ENCODE measurements at regions not wholly inside any gene's neighbourhood (a gene's known extent, or its start where the extent isn't known, plus 50 kb on each side); places are given as distances from the start of the nearest gene placed in this dataset.

- H3K79me2 ChIP-seq (ENCODE audit: insufficient read depth, low read length) = no peaks in the 10 kb centered on the region
- no peak for DNase-seq (ENCODE audit: low read depth)
- Mint-ChIP-seq H3K4me1 (ENCODE audit: low read depth, unreplicated experiment) (peaks cover 6% of the 10 kb centered on the region), H3K27me3 (ENCODE audit: low read depth, unreplicated experiment) (no peaks in the 10 kb centered on the region), H3K4me3 (ENCODE audit: unreplicated experiment) (no peak overlapping the region), H3K27ac (ENCODE audit: unreplicated experiment) (no peak overlapping the region), H3K36me3 (ENCODE audit: low read depth, unreplicated experiment) (no peaks in the 10 kb centered on the region), H3K9me3 (ENCODE audit: unreplicated experiment) (no peaks in the 10 kb centered on the region)
- no peak overlapping the region for H2AFZ ChIP-seq (ENCODE audit: low read depth, low read length)
- no peak for TF ChIP-seq CTCF (IDR thresholded peaks at IDR 0.05; ENCODE audit: insufficient read depth, low read depth, low read length)
- TF ChIP-seq EZH2 (IDR thresholded peaks at IDR 0.05; ENCODE audit: insufficient read depth, low read length) = no peak
- no peaks in the 10 kb centered on the region for H3K27me3 ChIP-seq (ENCODE audit: insufficient read depth, low read length)
- H3K4me3 ChIP-seq (ENCODE audit: insufficient read depth, low read depth, low read length) = no peak overlapping the region
- H3K27ac ChIP-seq (ENCODE audit: low read depth, low read length) = no peak overlapping the region
- H3K4me1 ChIP-seq (ENCODE audit: insufficient read depth, low read length) = peaks cover 8% of the 10 kb centered on the region
- no peaks in the 10 kb centered on the region for H3K36me3 ChIP-seq (ENCODE audit: insufficient read depth, low read length)
- FAIRE-seq = no peak
- H4K20me1 ChIP-seq (ENCODE audit: insufficient read depth, low read length) = no peaks in the 10 kb centered on the region
- no peaks in the 10 kb centered on the region for H3K9me3 ChIP-seq (ENCODE audit: insufficient read depth, low read depth, low read length)
- no peak overlapping the region for H3K4me2 ChIP-seq (ENCODE audit: low read length)
- no peak overlapping the region for H3K9ac ChIP-seq (ENCODE audit: low read length)
Observed at GRCh38 chr7:17010637-17011300, 129.0 kb upstream of the AGR3 start.

- peaks cover 13% of the 10 kb centered on the region for H3K4me1 Mint-ChIP-seq (ENCODE audit: low read depth, unreplicated experiment)
- Histone ChIP-seq H2AFZ (ENCODE audit: low read depth, low read length) (no peak overlapping the region), H3K9me3 (ENCODE audit: insufficient read depth, low read depth, low read length) (no peaks in the 10 kb centered on the region), H3K27ac (ENCODE audit: low read depth, low read length) (no peak overlapping the region), H3K36me3 (ENCODE audit: insufficient read depth, low read length) (no peaks in the 10 kb centered on the region), H3K27me3 (ENCODE audit: insufficient read depth, low read length) (no peaks in the 10 kb centered on the region), H3K4me2 (ENCODE audit: low read length) (no peak overlapping the region), H3K9ac (ENCODE audit: low read length) (no peak overlapping the region), H3K4me1 (ENCODE audit: insufficient read depth, low read length) (peaks cover 8% of the 10 kb centered on the region), H3K79me2 (ENCODE audit: insufficient read depth, low read length) (no peaks in the 10 kb centered on the region), H3K4me3 (ENCODE audit: insufficient read depth, low read depth, low read length) (no peak overlapping the region), H4K20me1 (ENCODE audit: insufficient read depth, low read length) (no peaks in the 10 kb centered on the region)
- no peaks in the 10 kb centered on the region for H3K9me3 Mint-ChIP-seq (ENCODE audit: unreplicated experiment)
- H3K27ac Mint-ChIP-seq (ENCODE audit: unreplicated experiment) = no peak overlapping the region
- no peak overlapping the region for H3K4me3 Mint-ChIP-seq (ENCODE audit: unreplicated experiment)
- peak; percentile 36 for DNase-seq (ENCODE audit: low read depth)
- H3K36me3 Mint-ChIP-seq (ENCODE audit: low read depth, unreplicated experiment) = no peaks in the 10 kb centered on the region
- H3K27me3 Mint-ChIP-seq (ENCODE audit: low read depth, unreplicated experiment) = no peaks in the 10 kb centered on the region
- FAIRE-seq = peak; percentile 43
- TF ChIP-seq EZH2 (IDR thresholded peaks at IDR 0.05; ENCODE audit: insufficient read depth, low read length) (no peak), CTCF (IDR thresholded peaks at IDR 0.05; ENCODE audit: insufficient read depth, low read depth, low read length) (no peak)
Observed at GRCh38 chr7:17013204-17013603, 131.4 kb upstream of the AGR3 start.

- no peaks in the 10 kb centered on the region for H3K9me3 Mint-ChIP-seq (ENCODE audit: unreplicated experiment)
- H3K4me1 Mint-ChIP-seq (ENCODE audit: low read depth, unreplicated experiment) = peaks cover 13% of the 10 kb centered on the region
- H3K27me3 Mint-ChIP-seq (ENCODE audit: low read depth, unreplicated experiment) = no peaks in the 10 kb centered on the region
- no peaks in the 10 kb centered on the region for H4K20me1 ChIP-seq (ENCODE audit: insufficient read depth, low read length)
- DNase-seq (ENCODE audit: low read depth) = no peak
- no peaks in the 10 kb centered on the region for H3K36me3 Mint-ChIP-seq (ENCODE audit: low read depth, unreplicated experiment)
- no peak for FAIRE-seq
- no peaks in the 10 kb centered on the region for H3K79me2 ChIP-seq (ENCODE audit: insufficient read depth, low read length)
- no peak for TF ChIP-seq EZH2 (IDR thresholded peaks at IDR 0.05; ENCODE audit: insufficient read depth, low read length)
- H3K36me3 ChIP-seq (ENCODE audit: insufficient read depth, low read length) = no peaks in the 10 kb centered on the region
- no peak overlapping the region for H3K9ac ChIP-seq (ENCODE audit: low read length)
- H3K4me3 Mint-ChIP-seq (ENCODE audit: unreplicated experiment) = no peak overlapping the region
- peaks cover 8% of the 10 kb centered on the region for H3K4me1 ChIP-seq (ENCODE audit: insufficient read depth, low read length)
- H3K27ac ChIP-seq (ENCODE audit: low read depth, low read length) = no peak overlapping the region
- no peak overlapping the region for H2AFZ ChIP-seq (ENCODE audit: low read depth, low read length)
- H3K4me2 ChIP-seq (ENCODE audit: low read length) = no peak overlapping the region
- H3K4me3 ChIP-seq (ENCODE audit: insufficient read depth, low read depth, low read length) = no peak overlapping the region
- H3K9me3 ChIP-seq (ENCODE audit: insufficient read depth, low read depth, low read length) = no peaks in the 10 kb centered on the region
- no peaks in the 10 kb centered on the region for H3K27me3 ChIP-seq (ENCODE audit: insufficient read depth, low read length)
- H3K27ac Mint-ChIP-seq (ENCODE audit: unreplicated experiment) = no peak overlapping the region
Observed at GRCh38 chr7:17014686-17015085, 132.9 kb upstream of the AGR3 start.
